Neural cell (in vitro differentiated cells): ENCODE measurements at regions not wholly inside any gene's neighbourhood (a gene's known extent, or its start where the extent isn't known, plus 50 kb on each side); places are given as distances from the start of the nearest gene placed in this dataset.

Experiments used
- H2AFZ ChIP-seq: fragments of 200-600, 300-800 bp; sonication (generic), shearing (Covaris generic); 2 replicates; pipeline ENCODE4 v1.6.0; 2014; ENCODE audit warnings: low read depth, mild to moderate bottlenecking, antibody characterized with exemption, low read length, moderate library complexity
- H3F3A ChIP-seq: fragments of 200-600 bp; shearing (Covaris generic); 2 replicates; pipeline ENCODE4 v1.6.1; 2016; ENCODE audit warnings: mild to moderate bottlenecking, moderate library complexity, mixed read lengths, antibody characterized with exemption, low read length; ENCODE audit not compliant: insufficient read depth, poor library complexity, severe bottlenecking
- H3K27ac ChIP-seq: fragments of 200-600, 300-800 bp; sonication (generic), shearing (Covaris generic); 2 replicates; pipeline ENCODE4 v1.5.1; 2014; ENCODE audit warnings: mild to moderate bottlenecking, low read length, moderate library complexity
- H3K27me3 ChIP-seq: fragments of 300-800, 200-600 bp; sonication (generic), shearing (Covaris generic); 2 replicates; pipeline ENCODE4 v1.6.0; 2014; ENCODE audit warnings: mild to moderate bottlenecking, low read depth, low read length, moderate library complexity; ENCODE audit not compliant: insufficient read depth
- H3K36me3 ChIP-seq: fragments of 300-800, 200-600 bp; sonication (generic), shearing (Covaris generic); 2 replicates; pipeline ENCODE4 v1.5.1; 2014; ENCODE audit warnings: mild to moderate bottlenecking, antibody characterized with exemption, low read length, moderate library complexity; ENCODE audit not compliant: insufficient read depth
- H3K4me2 ChIP-seq: fragments of 300-800, 200-600 bp; sonication (generic), shearing (Covaris generic); 2 replicates; pipeline ENCODE4 v1.6.0; 2014; ENCODE audit warnings: mild to moderate bottlenecking, low read length
- H3K4me3 ChIP-seq: fragments of 300-800, 200-600 bp; sonication (generic), shearing (Covaris generic); 2 replicates; pipeline ENCODE4 v1.5.1; 2014; ENCODE audit warnings: mild to moderate bottlenecking, low read length, moderate library complexity
- H3K79me2 ChIP-seq: fragments of 200-600 bp; shearing (Covaris generic); replicated peaks from 2 replicates; pipeline ENCODE4 v1.6.0; 2014; ENCODE audit warnings: mild to moderate bottlenecking, low read length, moderate library complexity; ENCODE audit not compliant: insufficient read depth
- H3K9ac ChIP-seq: fragments of 300-800, 200-600 bp; sonication (generic), shearing (Covaris generic); 2 replicates; pipeline ENCODE4 v1.6.1; 2016; ENCODE audit warnings: mild to moderate bottlenecking, low read length, mixed read lengths
- H3K9me2 ChIP-seq: fragments of 200-600 bp; shearing (Covaris generic); 2 replicates; pipeline ENCODE4 v1.6.1; 2016; ENCODE audit warnings: mild to moderate bottlenecking, low read length, mixed read lengths; ENCODE audit not compliant: insufficient read depth
- H3K9me3 ChIP-seq: fragments of 200-600, 300-800 bp; sonication (generic), shearing (Covaris generic); 2 replicates; pipeline ENCODE4 v1.6.1; 2016; ENCODE audit warnings: mild to moderate bottlenecking, mixed run types, low read length, moderate library complexity, mixed read lengths
- H4K20me1 ChIP-seq: fragments of 200-600 bp; shearing (Covaris generic); 2 replicates; pipeline ENCODE4 v1.6.1; 2016; ENCODE audit warnings: mild to moderate bottlenecking, mixed run types; ENCODE audit not compliant: insufficient read depth
- CTCF ChIP-seq: fragments of 450-650 bp; IDR thresholded peaks from 2 replicates; pipeline ENCODE4 v1.5.1; 2014; ENCODE audit warnings: antibody characterized with exemption, mild to moderate bottlenecking, moderate library complexity; ENCODE audit not compliant: poor library complexity, severe bottlenecking
- EP300 ChIP-seq: fragments of 450-650 bp; conservative IDR thresholded peaks from 2 replicates; pipeline ENCODE4 v1.6.1; 2014; ENCODE audit warnings: antibody characterized with exemption, mild to moderate bottlenecking, moderate library complexity; ENCODE audit not compliant: poor library complexity, severe bottlenecking
- EZH2 ChIP-seq: fragments of 200-600, 300-800 bp; shearing (Covaris generic), sonication (generic); IDR thresholded peaks from 2 replicates; pipeline ENCODE4 v1.6.1; 2014; ENCODE audit warnings: antibody characterized with exemption, low read length, borderline replicate concordance, mild to moderate bottlenecking; ENCODE audit not compliant: insufficient read depth, poor library complexity, severe bottlenecking
- MXI1 ChIP-seq: fragments of 450-650 bp; conservative IDR thresholded peaks from 2 replicates; pipeline ENCODE4 v1.6.1; 2014; ENCODE audit warnings: antibody characterized with exemption, mild to moderate bottlenecking; ENCODE audit not compliant: poor library complexity, severe bottlenecking
- POLR2AphosphoS5 ChIP-seq: IDR thresholded peaks from 2 replicates; pipeline ENCODE4 v1.6.1; 2012
- RAD21 ChIP-seq: fragments of 450-650 bp; conservative IDR thresholded peaks from 2 replicates; pipeline ENCODE4 v1.6.1; 2014; ENCODE audit warnings: antibody characterized with exemption, mild to moderate bottlenecking, moderate library complexity
- REST ChIP-seq: IDR thresholded peaks from 2 replicates; pipeline ENCODE4 v1.6.1; 2012; ENCODE audit warnings: borderline replicate concordance
- SMC3 ChIP-seq: fragments of 450-650 bp; conservative IDR thresholded peaks from 2 replicates; pipeline ENCODE4 v1.6.1; 2014; ENCODE audit warnings: antibody characterized with exemption, mild to moderate bottlenecking, moderate library complexity; ENCODE audit not compliant: poor library complexity
- TAF1 ChIP-seq: IDR thresholded peaks from 2 replicates; pipeline ENCODE4 v1.6.1; 2012; ENCODE audit warnings: low read depth

- Histone ChIP-seq H4K20me1 (no peaks in the 10 kb centered on the region), H3K36me3 (no peaks in the 10 kb centered on the region), H3K9me2 (no peaks in the 10 kb centered on the region), H3K27me3 (no peaks in the 10 kb centered on the region), H3K9ac (no peak overlapping the region), H3F3A (no peaks in the 10 kb centered on the region), H3K9me3 (no peaks in the 10 kb centered on the region), H3K27ac (no peak overlapping the region), H3K4me3 (no peak overlapping the region), H3K79me2 (no peaks in the 10 kb centered on the region), H2AFZ (no peak overlapping the region), H3K4me2 (no peak overlapping the region)
- TF ChIP-seq POLR2AphosphoS5 (no peak), EP300 (no peak), REST (no peak), EZH2 (no peak), RAD21 (no peak), MXI1 (no peak), SMC3 (no peak), TAF1 (no peak), CTCF (no peak)
Measured at GRCh38 chr2:128755695-128756364, 437.2 kb upstream of the HS6ST1 start.

- no peak overlapping the region for H3K4me2 ChIP-seq
- H3K79me2 ChIP-seq: no peaks in the 10 kb centered on the region
- TF ChIP-seq MXI1 (no peak), EZH2 (no peak), POLR2AphosphoS5 (no peak), REST (no peak), TAF1 (no peak), CTCF (no peak)
- H3K9me2 ChIP-seq: no peaks in the 10 kb centered on the region
- no peaks in the 10 kb centered on the region for H3F3A ChIP-seq
- H3K9me3 ChIP-seq: no peaks in the 10 kb centered on the region
- no peak overlapping the region for H3K4me3 ChIP-seq
- no peak overlapping the region for H3K9ac ChIP-seq
- H3K36me3 ChIP-seq: no peaks in the 10 kb centered on the region
- H3K27me3 ChIP-seq: no peaks in the 10 kb centered on the region
- no peaks in the 10 kb centered on the region for H4K20me1 ChIP-seq
- H3K27ac ChIP-seq: no peak overlapping the region
- no peak overlapping the region for H2AFZ ChIP-seq
Measured at GRCh38 chr2:128756365-128756717, 437.7 kb upstream of the HS6ST1 start.
